ENCODE measurements at regions not wholly inside any gene's neighbourhood (a gene's known extent, or its start where the extent isn't known, plus 50 kb on each side); places are given as distances from the start of the nearest gene placed in this dataset.

GRCh38 chr5:168054091-168054490 lies 237.4 kb upstream of the WWC1 start:
- peaks cover 0 to 2% of the 10 kb centered on the region in 2 donors for H3K9me3 Mint-ChIP-seq
- 50% methylated on average over 1 of the region's 2 CpGs for WGBS (ENCODE audit: insufficient coverage)
- Histone ChIP-seq H3K27ac (ENCODE audit: low read length) (no peak overlapping the region), H3K4me1 (ENCODE audit: control insufficient read depth, insufficient read depth, low read length) (no peaks in the 10 kb centered on the region), H3K4me3 (ENCODE audit: low read length) (no peak overlapping the region), H3K9me3 (ENCODE audit: control insufficient read depth, insufficient read depth, low read length) (no peaks in the 10 kb centered on the region), H3K36me3 (ENCODE audit: control insufficient read depth, insufficient read depth, low read length) (no peaks in the 10 kb centered on the region), H3K27me3 (ENCODE audit: control insufficient read depth, insufficient read depth, low read length) (no peaks in the 10 kb centered on the region)
- no peaks in the 10 kb centered on the region for H3K36me3 Mint-ChIP-seq
- DNase-seq (no peak), ATAC-seq (no peak)
- no peak overlapping the region for H3K27ac Mint-ChIP-seq
- TF ChIP-seq CTCF (IDR thresholded peaks at IDR 0.05): no peak
- intact Hi-C loops (cut with micrococcal nuclease): no loop called here
- H3K4me3 Mint-ChIP-seq: no peak overlapping the region
- peaks cover 0 to 4% of the 10 kb centered on the region in 2 donors for H3K27me3 Mint-ChIP-seq (ENCODE audit: low read depth in 2 of 2)
- no peaks in the 10 kb centered on the region for H3K4me1 Mint-ChIP-seq

GRCh38 chr5:168055141-168055683 lies 236.2 kb upstream of the WWC1 start:
- Mint-ChIP-seq H3K4me3 (no peak overlapping the region), H3K4me1 (no peaks in the 10 kb centered on the region), H3K9me3 (peaks cover 0 to 2% of the 10 kb centered on the region in 2 donors), H3K27me3 (ENCODE audit: low read depth in 2 of 2) (peaks cover 0 to 2% of the 10 kb centered on the region in 2 donors), H3K27ac (no peak overlapping the region), H3K36me3 (no peaks in the 10 kb centered on the region)
- no peaks in the 10 kb centered on the region for H3K27me3 ChIP-seq (ENCODE audit: control insufficient read depth, insufficient read depth, low read length)
- ATAC-seq: no peak
- no peak overlapping the region for H3K4me3 ChIP-seq (ENCODE audit: low read length)
- H3K4me1 ChIP-seq (ENCODE audit: control insufficient read depth, insufficient read depth, low read length): no peaks in the 10 kb centered on the region
- intact Hi-C loops (cut with micrococcal nuclease): no loop called here
- no peak for DNase-seq
- no peaks in the 10 kb centered on the region for H3K36me3 ChIP-seq (ENCODE audit: control insufficient read depth, insufficient read depth, low read length)
- no peak overlapping the region for H3K27ac ChIP-seq (ENCODE audit: low read length)
- no peaks in the 10 kb centered on the region for H3K9me3 ChIP-seq (ENCODE audit: control insufficient read depth, insufficient read depth, low read length)
- no peak for TF ChIP-seq CTCF (IDR thresholded peaks at IDR 0.05)
- WGBS (ENCODE audit: insufficient coverage): 80% methylated on average over 2 of the region's 3 CpGs

GRCh38 chr5:168055961-168056360 lies 235.5 kb upstream of the WWC1 start:
- no peaks in the 10 kb centered on the region for H3K9me3 ChIP-seq (ENCODE audit: control insufficient read depth, insufficient read depth, low read length)
- Mint-ChIP-seq H3K4me3 (no peak overlapping the region), H3K36me3 (no peaks in the 10 kb centered on the region), H3K9me3 (peaks cover 0 to 2% of the 10 kb centered on the region in 2 donors), H3K27me3 (ENCODE audit: low read depth in 2 of 2) (peaks cover 0 to 2% of the 10 kb centered on the region in 2 donors), H3K27ac (no peak overlapping the region), H3K4me1 (no peaks in the 10 kb centered on the region)
- no peak overlapping the region for H3K27ac ChIP-seq (ENCODE audit: low read length)
- no peak for DNase-seq
- no peaks in the 10 kb centered on the region for H3K27me3 ChIP-seq (ENCODE audit: control insufficient read depth, insufficient read depth, low read length)
- no peaks in the 10 kb centered on the region for H3K4me1 ChIP-seq (ENCODE audit: control insufficient read depth, insufficient read depth, low read length)
- H3K36me3 ChIP-seq (ENCODE audit: control insufficient read depth, insufficient read depth, low read length): no peaks in the 10 kb centered on the region
- 87% methylated on average over 1 of the region's 1 CpG for WGBS (ENCODE audit: insufficient coverage)
- H3K4me3 ChIP-seq (ENCODE audit: low read length): no peak overlapping the region
- no peak for ATAC-seq
- intact Hi-C loops (cut with micrococcal nuclease): no loop called here
- no peak for TF ChIP-seq CTCF (IDR thresholded peaks at IDR 0.05)

- H3K9me3 ChIP-seq (ENCODE audit: control insufficient read depth, insufficient read depth, low read length): no peaks in the 10 kb centered on the region
- H3K9me3 Mint-ChIP-seq: peaks cover 0 to 2% of the 10 kb centered on the region in 2 donors
- peaks cover 0 to 2% of the 10 kb centered on the region in 2 donors for H3K27me3 Mint-ChIP-seq (ENCODE audit: low read depth in 2 of 2)
- H3K27ac Mint-ChIP-seq: no peak overlapping the region
- no peaks in the 10 kb centered on the region for H3K4me1 ChIP-seq (ENCODE audit: control insufficient read depth, insufficient read depth, low read length)
- no peaks in the 10 kb centered on the region for H3K4me1 Mint-ChIP-seq
- no peak for ATAC-seq
- intact Hi-C loops (cut with micrococcal nuclease): no loop called here
- H3K36me3 ChIP-seq (ENCODE audit: control insufficient read depth, insufficient read depth, low read length): no peaks in the 10 kb centered on the region
- no peak overlapping the region for H3K4me3 ChIP-seq (ENCODE audit: low read length)
- TF ChIP-seq CTCF (IDR thresholded peaks at IDR 0.05): no peak
- H3K27me3 ChIP-seq (ENCODE audit: control insufficient read depth, insufficient read depth, low read length): no peaks in the 10 kb centered on the region
- DNase-seq: no peak
- H3K36me3 Mint-ChIP-seq: no peaks in the 10 kb centered on the region
- no peak overlapping the region for H3K4me3 Mint-ChIP-seq
- H3K27ac ChIP-seq (ENCODE audit: low read length): no peak overlapping the region
- 83% methylated on average over 1 of the region's 1 CpG for WGBS (ENCODE audit: insufficient coverage)
Observed at GRCh38 chr5:168056499-168057182, 234.8 kb upstream of the WWC1 start.

All from natural killer cell (primary cell).